HG03442 (cell line): ENCODE measurements at regions not wholly inside any gene's neighbourhood (a gene's known extent, or its start where the extent isn't known, plus 50 kb on each side); places are given as distances from the start of the nearest gene placed in this dataset.
A peak's percentile ranks its signal among the peaks of the same experiment; 100 is the strongest.

Experiments
- ATAC-seq: cut with Tn5 transposase; IDR thresholded peaks from one replicate; pipeline ENCODE4 v1.9.1; 2021; ENCODE audit warnings: mild to moderate bottlenecking, moderate library complexity; ENCODE audit not compliant: unreplicated experiment

DNA sequence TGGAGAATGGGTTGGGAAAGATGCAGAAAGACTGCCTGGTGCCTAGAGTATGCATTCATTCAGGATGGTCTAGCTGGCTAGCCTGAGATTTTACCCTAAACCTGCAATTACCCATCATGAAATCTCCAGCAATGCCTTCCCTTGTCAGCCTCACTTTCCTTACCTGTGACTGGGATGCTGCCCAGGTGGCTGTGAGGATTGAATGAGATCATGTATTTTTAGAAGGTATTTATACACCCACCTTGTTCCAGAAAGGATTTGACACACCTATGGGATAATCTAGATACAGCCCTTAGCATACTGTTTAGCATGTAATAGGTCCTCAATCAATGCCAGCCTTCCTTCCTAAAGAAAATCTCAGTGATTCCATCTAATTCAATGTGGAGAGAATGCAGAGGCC is 561.4 kb downstream of the CDK5RAP2 start:
- ATAC-seq, result no peak

DNA sequence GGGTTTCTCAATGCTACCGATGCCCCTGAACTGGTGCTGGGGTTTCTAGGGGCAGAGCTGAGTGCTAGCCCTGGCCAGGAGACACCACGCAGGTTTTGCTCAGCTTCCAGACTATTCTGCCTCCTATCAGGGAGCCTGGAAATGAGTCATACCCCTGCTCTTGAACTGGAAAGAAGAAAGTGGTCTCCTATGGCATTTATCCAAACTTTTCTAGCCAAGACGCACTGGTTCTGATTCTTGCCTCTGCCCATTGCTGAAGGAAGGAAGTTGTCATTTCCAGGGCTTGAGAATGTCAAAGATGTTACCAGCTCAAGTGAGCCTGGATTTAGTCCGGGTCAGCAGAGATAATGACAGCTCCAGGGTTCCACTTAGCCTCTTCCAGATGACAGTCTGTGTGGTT is 561.9 kb downstream of the CDK5RAP2 start:
- no peak for ATAC-seq

DNA sequence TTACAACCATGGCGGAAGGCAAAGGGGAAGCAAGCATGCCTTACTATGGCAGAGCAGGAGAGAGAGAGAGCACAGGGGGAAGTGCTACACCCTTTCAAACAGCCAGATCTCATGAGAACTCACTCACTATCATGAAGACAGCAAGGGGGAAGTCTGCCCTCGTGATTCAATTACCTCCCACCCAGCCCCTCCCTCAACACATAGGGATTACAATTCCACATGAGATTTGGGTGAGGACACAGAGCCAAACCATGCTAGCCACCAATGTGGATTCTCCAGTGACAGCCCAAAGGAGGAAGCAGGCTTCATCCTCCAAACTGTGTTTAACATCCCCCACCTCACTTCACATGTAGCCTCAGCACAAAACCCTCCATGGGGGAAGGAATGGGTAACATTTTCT is 563.7 kb downstream of the CDK5RAP2 start:
- no peak for ATAC-seq

DNA sequence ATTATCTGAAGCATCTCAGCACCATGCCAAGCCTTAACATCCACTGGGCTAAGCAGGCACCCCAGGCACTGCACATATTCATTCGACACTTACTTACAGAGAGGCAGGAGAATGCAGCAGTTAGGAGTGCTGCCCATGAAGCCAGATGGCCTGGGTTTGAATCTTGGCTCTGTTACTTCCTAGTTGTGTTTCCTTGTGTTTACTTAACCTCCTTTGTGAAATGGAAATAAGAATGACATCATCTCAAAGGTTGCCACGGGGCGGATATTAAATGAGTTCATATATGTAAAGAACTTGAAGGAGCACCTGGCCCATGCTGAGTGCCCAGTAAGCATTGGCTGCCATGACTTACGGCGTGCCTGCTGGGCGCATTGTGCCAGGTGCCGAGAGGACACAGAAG is 565.2 kb downstream of the CDK5RAP2 start:
- ATAC-seq, result no peak

DNA sequence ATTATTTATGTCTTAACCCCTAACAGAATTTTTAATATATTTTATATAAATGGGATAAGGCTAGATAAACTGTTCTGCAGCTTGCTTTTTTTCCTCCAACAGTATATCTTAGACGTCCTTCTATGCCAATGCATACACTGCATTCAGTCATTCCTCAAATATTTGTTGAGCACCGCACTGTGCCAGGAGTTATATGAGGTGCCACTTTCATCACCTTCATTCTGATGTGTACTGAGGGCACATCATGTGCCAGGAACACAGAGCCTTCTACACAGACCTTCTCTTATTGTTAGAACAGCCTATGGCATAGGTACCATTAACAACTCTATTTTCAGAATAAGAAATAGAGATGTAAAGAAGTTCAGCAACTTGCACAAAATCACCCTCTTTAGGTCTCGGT is 570.1 kb downstream of the CDK5RAP2 start:
- no peak for ATAC-seq

DNA sequence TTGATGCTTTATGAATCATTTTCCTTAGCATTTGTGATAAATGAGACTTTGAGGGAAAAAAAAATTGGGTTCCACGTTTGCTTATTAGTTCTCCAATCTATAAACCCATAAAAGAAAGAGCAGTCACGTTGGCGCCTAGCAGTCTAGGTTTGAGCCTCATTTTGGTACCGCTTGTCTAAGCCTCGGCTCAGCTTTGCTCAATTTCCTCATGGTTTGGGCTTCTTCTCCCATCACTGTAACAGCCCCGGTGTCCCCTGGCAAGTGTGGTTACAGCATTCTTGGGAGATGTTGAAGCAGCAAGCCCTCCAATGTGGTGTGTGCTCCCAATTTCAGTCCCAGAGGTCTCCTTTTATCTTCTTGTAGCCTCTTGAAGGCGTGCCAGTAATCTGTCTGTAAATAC is 578.4 kb downstream of the CDK5RAP2 start:
- no peak for ATAC-seq

DNA sequence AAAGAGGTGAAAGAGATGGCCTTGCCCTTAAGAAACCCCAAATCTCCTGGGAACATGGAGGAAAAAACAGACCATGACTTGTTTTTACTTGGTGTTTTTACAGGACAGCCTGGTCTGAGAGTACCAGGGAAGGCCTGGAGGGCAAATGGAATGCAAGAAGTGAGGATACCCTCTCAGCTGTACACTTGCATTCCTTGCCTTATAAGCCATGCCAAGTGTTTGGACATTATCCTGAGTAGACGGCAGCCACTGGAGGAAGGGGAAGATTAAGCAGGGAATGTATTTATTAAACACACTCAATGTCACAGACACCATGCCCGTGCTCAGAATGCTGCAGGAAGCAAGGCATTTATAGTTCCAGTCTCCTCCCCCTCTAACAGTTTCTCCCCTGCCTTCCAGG is 581.4 kb downstream of the CDK5RAP2 start:
- ATAC-seq, result no peak

DNA sequence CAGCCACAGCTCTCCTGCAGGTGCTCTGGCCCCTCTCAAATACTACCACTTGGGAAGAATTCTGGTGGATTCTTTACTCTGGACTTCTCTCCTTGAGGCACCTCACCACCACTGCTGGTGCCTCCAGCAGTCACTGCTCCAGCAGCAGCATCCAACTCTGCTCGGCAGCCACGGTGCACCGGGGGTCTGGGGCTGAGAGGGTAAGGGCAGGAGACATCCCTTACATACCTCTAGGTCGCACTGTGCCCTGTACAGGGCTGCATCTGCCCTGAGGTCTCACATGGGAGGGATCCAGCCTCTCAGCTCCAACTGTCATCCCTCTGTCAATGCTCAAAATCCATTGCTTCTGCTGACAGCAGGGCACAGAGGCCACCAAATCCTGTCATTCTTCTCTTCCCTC is 588.2 kb downstream of the CDK5RAP2 start:
- ATAC-seq, result no peak

DNA sequence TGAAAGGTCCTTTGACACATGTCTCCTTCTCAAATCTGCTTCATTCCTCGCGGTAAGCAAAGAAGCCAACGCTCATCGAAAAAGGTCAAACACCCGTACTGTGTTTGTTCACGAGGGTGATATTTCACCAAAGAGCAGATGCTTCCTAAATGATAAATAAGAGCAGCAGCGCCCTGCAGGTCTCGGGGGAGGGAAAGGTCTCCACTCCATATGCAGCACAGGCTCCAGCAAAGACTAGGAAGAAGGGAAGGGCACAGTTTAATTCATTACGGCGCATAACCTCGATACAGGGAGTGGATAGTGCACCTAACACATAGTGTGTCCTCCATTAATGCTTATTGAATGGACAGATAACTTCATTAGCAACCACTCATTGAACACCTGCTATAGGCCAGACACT is 593.3 kb downstream of the CDK5RAP2 start:
- no peak for ATAC-seq

DNA sequence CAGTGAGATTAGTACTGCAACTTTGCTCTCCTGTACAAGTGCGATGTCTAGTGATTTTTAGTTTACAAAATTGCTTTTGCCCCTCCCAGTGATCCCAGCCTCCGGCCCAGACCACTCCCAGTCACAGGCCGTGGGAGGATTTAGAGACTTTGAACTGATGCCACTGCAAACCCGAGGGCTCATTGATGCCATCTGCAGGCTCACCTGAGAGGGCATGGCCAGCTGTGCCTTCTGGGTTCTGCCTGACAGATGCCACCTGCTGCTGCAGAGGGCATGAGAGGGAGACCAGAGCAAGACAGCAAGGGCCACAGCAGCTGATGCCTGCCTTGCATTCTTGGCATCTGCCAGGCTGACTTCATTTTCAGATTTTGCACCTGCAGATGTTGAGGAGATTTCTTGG is 593.8 kb downstream of the CDK5RAP2 start:
- ATAC-seq, result no peak

DNA sequence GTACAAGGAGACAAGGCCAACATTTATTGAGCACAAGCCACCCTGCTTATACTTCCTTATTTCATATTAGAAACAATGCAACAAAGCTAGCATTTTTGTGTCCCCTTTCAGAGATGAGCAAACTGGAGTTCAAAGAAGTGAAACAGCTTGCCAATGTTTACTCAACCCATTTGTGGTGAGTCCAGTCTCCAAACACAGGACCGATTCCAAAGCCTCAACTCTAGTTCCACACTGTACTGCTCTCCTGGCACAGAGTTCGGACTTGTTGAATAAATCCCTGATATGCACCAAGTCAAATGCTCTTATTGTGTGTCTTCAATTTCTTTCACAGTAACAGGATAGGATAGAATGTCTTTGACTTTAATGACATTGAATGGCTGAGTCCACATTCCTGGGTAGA is 604.8 kb upstream of the BRINP1 start:
- ATAC-seq, result no peak

DNA sequence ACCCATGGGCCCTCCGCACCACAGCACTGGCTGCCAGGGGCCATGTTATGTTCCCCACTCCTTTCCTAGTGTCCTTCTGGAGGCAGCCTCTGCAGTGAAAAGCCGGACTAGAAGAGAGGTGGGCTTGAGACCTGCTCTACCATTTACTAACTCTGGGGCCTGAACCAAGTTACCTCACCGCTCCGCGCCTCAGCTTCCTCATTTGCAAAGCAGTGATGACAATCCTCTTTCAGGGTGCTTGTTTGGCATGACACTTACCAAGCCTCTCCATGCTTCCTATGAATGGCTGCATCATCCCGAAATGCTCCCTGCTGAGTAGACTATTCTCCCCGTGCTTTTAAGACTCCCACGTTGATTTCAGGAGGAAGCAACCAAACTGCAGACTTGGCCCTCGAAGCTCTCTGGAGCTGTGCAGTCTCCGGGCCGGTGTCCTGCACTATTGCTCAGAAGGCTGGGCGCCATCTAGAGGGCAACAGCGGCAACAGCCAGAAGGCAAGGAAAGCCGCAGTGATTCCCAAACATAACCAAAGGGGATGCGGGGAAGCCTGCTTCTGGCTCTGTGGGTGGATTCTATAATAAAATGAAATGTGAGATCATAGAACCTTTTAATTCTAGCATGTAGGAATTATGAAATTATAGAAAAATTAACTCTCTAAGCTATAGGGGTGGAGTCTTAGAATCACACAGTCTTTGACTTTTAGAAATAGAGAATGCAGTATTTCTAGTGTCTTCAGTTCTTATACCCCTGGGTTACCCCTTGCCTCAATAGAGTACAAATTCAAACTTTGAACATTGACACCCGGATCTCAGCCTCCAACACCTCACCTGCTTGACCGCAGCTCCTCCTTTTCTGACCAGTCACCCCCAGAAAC is 599.8 kb upstream of the BRINP1 start:
- peak; percentile 95 for ATAC-seq

DNA sequence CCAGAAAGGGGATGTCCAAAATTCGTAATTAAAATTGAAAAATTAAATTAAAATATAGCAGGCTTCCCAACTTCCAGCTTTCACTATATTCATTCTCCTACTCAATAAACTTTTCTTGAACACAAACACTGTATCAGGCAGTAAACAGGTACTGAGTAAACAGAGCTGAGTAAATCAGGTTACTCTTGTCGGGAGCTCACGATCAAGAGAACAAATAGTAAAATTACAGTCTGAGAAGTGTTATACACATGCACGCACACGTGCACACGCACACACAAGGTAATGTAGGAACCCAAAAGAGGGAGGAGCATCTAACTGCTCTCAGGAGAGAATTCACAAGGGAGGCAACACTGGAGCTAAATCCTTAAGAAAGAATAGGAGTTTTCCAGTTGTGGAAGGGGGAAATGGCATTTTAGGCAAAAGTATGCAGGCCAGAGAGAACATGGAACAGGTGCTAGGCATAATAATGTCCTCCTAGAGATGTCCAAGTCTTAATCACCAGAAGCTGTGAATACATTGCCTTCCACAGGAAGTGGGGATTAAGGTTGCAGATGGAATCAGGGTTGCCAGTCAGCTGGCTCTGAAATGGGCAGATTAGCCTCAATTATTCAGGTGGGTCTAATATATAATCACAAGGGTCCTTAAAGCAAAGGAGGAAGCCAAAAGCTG is 598.8 kb upstream of the BRINP1 start:
- no peak for ATAC-seq

DNA sequence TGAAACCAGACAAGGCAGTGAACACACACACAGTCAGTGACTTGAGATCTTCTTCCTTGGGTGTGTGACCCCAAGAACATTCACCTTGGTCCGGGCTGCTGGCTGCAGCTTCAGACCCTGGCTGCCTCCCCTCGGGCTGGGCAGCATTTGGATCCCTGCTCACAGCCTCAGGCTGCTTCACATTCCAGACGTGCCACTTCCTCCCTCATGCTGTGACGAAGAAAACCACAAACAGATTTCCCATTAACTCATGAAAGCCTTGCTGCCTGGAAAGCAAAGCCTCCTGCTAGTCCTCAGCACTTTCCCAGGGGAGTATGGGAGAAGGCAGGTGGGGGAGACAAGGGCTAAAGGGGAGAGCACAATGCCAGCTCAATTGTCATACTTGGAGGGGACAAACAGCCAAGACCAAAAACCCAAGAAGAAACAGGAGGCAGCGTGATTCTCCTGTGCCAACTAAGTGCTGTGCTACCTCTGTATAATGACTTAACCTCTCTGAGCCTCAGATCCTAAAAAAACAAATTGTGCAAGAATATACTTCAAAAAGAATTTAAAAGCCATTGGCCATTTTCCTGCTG is 594.6 kb upstream of the BRINP1 start:
- no peak for ATAC-seq

DNA sequence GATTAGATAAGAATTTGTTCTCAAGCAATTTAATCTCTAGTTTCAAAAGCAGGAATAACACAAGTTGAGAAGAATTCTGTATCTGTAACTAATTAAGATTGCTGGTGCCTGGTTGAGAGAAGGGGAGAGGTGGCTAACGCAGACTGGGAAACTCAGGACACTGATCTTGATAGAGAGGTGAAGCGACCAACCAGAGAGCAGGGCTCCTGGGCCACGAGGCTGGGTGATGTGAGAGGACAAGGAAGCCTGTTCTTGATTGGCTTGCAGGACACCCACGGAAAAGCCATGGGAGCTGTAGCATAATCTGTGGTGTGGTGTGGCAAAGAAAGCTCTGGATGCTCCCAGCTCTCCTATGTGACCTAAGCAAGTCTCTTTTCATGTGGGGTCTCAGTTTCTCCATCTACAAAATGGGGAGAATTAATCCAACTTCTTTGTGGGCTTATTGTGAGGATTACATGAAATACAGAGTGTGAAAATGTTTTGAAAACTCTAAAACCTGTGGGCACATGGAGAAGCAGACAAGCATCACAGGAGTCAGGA is 594.1 kb upstream of the BRINP1 start:
- no peak for ATAC-seq

DNA sequence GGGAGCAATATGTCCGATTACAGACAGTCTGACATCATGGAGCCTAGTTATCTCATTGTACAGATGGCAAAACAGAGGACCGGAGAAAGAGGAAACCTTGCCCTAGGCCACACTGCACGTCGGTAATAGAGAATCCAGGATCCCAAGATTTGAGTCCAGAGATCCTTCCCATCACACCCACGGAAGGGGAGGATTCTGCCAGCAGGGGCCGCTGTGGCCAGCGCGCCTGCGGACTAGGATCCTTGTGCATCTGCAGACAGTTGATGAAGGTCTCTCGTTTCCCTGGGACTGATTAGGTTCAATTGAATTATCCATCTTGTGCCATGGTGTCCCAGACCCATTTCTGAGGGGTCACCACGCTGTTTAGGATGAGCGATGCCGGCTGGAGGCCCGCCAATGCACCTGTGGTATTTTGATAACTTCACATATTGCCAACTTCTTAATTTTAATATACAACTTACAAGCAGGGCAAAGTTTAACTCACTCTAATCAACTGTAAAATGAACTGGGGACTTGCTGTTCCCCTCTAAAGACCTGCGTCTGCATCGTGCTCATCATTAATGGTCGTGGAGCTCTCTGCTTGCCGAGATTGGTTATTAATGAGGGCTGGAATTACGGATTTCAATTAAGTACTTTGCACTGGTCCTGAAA is 592.7 kb upstream of the BRINP1 start:
- ATAC-seq, result no peak

DNA sequence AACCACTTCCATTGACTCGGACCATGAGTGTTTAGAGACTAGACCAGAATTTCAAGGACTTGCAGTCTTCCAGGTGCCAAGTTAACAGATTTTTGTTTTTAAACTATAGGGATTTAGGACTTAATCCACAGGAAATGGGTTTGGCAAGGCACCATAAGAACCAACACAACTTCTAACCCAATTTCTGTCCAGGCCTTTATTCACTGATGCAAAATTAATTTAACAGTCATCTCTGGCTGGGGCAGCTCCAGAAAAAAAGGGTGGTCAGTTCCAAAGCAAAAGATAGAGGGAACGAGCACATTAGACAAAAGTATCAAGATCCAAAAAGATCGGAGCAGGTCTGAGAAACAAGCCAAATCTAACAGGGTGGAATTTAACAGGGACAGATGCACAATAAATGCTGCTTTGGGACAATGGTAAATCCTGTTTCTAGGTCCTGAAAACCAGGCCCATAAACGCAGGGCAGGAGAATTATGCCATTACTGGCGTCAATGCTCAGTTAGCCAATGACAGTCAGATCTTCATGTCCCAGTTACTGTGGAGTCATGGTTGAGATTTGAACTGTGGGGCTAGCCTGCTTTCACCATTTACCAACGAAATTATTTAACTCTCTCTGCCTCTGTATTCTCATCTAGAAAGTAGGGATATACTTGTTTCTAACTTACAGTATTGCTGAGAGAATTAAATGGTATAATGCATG is 590.8 kb upstream of the BRINP1 start:
- ATAC-seq, result no peak

DNA sequence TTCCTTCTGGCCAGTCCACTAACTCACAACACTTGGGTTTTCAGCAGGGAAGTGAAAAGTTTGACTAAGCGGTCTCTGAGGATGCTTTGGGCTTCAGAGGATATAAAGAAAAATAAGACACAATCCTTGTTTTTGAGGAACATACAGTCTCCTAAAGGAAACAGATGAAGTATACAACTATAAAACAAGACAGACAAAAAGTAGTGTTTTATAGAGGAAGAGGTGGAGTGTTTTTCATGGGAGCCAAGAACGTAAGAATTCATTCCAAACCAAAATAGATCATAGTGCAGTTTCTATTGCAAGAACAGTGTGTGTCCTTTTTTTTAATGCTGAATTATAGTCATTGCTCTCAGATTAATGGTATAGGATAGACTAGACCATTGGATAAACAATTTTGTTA is 586.9 kb upstream of the BRINP1 start:
- no peak for ATAC-seq

DNA sequence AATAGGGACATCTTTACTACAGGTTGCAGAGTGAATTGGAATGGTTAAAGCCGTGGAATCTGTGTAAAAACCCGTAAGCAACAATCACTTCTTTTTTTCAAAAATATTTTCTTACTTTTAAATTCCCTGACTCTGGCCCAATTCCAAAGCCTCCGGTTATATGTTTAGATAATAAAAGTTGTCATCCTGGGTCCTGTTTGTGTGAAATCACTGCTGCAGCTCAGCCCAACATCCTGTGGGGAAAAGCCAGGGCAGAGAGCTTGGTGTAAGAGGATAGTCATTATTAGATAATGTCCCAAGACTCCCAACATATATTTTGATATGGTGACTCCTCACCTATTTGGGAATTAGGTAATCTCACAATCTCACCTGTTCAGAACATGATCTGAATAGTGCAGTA is 586.0 kb upstream of the BRINP1 start:
- no peak for ATAC-seq

DNA sequence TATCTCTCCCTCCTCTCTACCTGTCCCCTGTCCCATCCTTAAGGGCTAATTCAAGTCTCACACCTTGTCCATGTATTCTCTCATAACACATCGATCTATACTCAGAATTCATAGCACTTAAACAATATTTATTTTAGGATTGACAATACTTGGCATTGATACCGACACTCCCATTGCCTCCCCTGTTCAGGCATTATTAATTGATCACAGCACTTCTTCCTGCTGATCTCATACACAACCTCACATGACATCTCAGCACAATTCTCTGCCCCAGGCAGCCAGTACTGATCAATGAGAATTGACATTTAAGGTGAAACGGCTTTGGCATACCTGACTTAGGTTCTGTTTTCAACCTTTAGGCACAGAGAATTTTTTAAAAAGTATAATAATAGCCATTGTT is 582.4 kb upstream of the BRINP1 start:
- ATAC-seq, result no peak

DNA sequence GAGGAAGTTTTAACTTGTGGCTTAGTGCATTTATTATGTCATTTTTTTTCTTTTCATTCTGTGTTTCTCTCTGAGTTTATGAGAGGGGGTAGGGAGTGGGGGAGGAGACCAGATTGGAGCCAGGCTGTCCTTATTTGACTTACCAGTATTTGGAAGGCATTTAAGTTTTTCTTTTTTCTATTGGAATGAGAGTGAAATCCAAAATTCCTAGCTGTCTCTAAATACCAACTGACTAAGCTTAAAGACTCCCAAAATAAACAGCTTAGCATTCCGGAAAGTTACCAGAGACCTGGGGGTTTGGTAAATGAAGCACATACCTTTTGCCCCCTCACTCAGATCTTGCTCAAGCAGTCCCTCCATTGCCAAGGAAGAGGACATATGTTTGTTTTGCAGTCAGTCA is 581.9 kb upstream of the BRINP1 start:
- ATAC-seq, result no peak
